ENCODE measurements at regions not wholly inside any gene's neighbourhood (a gene's known extent, or its start where the extent isn't known, plus 50 kb on each side); places are given as distances from the start of the nearest gene placed in this dataset.

DNA sequence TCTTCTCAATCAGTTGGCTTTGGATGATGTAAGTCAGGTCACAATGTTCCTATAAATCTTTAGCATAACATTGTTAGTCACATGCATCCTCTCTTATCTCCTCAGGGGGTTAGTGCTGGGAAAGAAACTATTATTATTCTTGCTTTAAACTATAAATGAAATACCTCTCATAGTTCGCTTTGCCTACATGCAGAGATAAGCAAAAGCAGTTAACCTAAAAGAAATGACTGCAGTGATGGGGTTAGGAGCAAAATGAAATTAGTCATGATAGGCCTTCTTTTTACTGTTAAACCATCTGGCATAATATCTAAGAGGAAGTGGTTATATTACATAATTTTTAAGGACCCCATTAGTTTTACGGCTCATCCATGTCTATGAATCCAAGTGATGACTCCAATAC, 91.7 kb upstream of the IGSF10 start:
- TF ChIP-seq, protein P1, sequence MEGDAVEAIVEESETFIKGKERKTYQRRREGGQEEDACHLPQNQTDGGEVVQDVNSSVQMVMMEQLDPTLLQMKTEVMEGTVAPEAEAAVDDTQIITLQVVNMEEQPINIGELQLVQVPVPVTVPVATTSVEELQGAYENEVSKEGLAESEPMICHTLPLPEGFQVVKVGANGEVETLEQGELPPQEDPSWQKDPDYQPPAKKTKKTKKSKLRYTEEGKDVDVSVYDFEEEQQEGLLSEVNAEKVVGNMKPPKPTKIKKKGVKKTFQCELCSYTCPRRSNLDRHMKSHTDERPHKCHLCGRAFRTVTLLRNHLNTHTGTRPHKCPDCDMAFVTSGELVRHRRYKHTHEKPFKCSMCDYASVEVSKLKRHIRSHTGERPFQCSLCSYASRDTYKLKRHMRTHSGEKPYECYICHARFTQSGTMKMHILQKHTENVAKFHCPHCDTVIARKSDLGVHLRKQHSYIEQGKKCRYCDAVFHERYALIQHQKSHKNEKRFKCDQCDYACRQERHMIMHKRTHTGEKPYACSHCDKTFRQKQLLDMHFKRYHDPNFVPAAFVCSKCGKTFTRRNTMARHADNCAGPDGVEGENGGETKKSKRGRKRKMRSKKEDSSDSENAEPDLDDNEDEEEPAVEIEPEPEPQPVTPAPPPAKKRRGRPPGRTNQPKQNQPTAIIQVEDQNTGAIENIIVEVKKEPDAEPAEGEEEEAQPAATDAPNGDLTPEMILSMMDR (IDR thresholded peaks at IDR 0.05) = no peak
- no peak for TF ChIP-seq EZH2 (IDR thresholded peaks at IDR 0.05; ENCODE audit: borderline replicate concordance, insufficient read depth, low read depth, low read length, poor library complexity, severe bottlenecking)
